ENCODE measurements at regions not wholly inside any gene's neighbourhood (a gene's known extent, or its start where the extent isn't known, plus 50 kb on each side); places are given as distances from the start of the nearest gene placed in this dataset.

DNA sequence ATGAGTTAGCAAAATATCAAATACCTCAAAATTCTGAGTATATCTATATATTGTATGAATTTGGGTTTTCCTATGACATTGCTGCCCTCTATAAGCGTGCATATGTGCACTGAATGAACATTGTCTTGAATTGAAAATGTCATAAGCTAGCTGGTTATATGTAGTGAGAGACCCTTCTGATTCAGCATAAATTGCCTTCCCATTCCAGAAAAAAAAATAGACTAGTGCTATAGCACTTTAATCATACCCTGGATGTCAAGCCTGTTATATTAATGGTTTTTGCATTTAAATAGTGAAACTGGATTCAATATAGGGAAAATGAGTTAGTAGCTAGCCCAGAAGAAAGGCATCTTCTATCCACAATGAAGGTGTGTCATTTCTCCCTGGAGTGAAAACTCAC lies 265.1 kb downstream of the TUSC7 start:
- Histone ChIP-seq H4K20me1 (replicated peaks; ENCODE audit: insufficient read depth) (no peaks in the 10 kb centered on the region), H3K27ac (ENCODE audit: low read depth) (no peak overlapping the region), H3K4me3 (no peak overlapping the region), H3F3A (replicated peaks; ENCODE audit: low read depth) (no peaks in the 10 kb centered on the region), H2AFZ (no peak overlapping the region), H3K79me2 (replicated peaks; ENCODE audit: insufficient read depth) (no peaks in the 10 kb centered on the region), H3K4me1 (ENCODE audit: insufficient read depth) (peaks cover 16% of the 10 kb centered on the region), H3K9me2 (ENCODE audit: insufficient read depth) (no peaks in the 10 kb centered on the region), H3K27me3 (ENCODE audit: insufficient read depth) (no peaks in the 10 kb centered on the region), H3K36me3 (ENCODE audit: insufficient read depth) (no peaks in the 10 kb centered on the region), H3K4me2 (no peak overlapping the region)
- Mint-ChIP-seq H3K36me3 (ENCODE audit: low read depth) (no peaks in the 10 kb centered on the region), H3K9me3 (no peaks in the 10 kb centered on the region), H3K4me1 (peaks cover 15% of the 10 kb centered on the region), H3K4me3 (no peak overlapping the region), H3K27me3 (ENCODE audit: insufficient read depth, low read depth, poor library complexity) (no peaks in the 10 kb centered on the region), H3K27ac (no peak overlapping the region)
- TF ChIP-seq, protein P1, sequence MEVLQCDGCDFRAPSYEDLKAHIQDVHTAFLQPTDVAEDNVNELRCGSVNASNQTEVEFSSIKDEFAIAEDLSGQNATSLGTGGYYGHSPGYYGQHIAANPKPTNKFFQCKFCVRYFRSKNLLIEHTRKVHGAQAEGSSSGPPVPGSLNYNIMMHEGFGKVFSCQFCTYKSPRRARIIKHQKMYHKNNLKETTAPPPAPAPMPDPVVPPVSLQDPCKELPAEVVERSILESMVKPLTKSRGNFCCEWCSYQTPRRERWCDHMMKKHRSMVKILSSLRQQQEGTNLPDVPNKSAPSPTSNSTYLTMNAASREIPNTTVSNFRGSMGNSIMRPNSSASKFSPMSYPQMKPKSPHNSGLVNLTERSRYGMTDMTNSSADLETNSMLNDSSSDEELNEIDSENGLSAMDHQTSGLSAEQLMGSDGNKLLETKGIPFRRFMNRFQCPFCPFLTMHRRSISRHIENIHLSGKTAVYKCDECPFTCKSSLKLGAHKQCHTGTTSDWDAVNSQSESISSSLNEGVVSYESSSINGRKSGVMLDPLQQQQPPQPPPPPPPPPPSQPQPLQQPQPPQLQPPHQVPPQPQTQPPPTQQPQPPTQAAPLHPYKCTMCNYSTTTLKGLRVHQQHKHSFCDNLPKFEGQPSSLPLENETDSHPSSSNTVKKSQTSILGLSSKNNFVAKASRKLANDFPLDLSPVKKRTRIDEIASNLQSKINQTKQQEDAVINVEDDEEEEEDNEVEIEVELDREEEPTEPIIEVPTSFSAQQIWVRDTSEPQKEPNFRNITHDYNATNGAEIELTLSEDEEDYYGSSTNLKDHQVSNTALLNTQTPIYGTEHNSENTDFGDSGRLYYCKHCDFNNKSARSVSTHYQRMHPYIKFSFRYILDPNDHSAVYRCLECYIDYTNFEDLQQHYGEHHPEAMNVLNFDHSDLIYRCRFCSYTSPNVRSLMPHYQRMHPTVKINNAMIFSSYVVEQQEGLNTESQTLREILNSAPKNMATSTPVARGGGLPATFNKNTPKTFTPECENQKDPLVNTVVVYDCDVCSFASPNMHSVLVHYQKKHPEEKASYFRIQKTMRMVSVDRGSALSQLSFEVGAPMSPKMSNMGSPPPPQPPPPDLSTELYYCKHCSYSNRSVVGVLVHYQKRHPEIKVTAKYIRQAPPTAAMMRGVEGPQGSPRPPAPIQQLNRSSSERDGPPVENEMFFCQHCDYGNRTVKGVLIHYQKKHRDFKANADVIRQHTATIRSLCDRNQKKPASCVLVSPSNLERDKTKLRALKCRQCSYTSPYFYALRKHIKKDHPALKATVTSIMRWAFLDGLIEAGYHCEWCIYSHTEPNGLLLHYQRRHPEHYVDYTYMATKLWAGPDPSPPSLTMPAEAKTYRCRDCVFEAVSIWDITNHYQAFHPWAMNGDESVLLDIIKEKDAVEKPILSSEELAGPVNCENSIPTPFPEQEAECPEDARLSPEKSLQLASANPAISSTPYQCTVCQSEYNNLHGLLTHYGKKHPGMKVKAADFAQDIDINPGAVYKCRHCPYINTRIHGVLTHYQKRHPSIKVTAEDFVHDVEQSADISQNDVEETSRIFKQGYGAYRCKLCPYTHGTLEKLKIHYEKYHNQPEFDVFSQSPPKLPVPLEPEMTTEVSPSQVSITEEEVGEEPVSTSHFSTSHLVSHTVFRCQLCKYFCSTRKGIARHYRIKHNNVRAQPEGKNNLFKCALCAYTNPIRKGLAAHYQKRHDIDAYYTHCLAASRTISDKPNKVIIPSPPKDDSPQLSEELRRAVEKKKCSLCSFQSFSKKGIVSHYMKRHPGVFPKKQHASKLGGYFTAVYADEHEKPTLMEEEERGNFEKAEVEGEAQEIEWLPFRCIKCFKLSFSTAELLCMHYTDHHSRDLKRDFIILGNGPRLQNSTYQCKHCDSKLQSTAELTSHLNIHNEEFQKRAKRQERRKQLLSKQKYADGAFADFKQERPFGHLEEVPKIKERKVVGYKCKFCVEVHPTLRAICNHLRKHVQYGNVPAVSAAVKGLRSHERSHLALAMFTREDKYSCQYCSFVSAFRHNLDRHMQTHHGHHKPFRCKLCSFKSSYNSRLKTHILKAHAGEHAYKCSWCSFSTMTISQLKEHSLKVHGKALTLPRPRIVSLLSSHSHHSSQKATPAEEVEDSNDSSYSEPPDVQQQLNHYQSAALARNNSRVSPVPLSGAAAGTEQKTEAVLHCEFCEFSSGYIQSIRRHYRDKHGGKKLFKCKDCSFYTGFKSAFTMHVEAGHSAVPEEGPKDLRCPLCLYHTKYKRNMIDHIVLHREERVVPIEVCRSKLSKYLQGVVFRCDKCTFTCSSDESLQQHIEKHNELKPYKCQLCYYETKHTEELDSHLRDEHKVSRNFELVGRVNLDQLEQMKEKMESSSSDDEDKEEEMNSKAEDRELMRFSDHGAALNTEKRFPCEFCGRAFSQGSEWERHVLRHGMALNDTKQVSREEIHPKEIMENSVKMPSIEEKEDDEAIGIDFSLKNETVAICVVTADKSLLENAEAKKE (CRISPR knock-in tag; IDR thresholded peaks at IDR 0.05), result no peak
- DNase-seq (ENCODE audit: low spot score) (no peak), ATAC-seq (no peak)

DNA sequence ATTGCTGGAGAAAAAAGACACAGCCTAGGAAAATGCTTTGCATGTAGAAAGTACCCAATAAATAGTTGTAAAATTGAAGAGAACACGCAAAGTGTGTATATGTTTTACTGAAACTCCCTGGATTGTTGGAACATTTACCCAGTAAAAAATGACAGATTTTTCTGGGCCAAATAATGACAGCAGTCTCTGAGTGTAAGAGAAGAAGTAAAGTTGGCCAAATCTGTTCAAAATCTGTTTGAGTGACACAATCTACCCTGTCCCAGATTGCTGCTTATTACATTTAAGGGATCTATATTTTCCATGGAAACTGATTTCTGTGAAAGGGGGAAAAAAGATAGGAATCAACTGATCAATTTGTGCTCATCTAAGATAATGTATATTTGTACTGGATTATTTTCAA lies 267.9 kb downstream of the TUSC7 start:
- Histone ChIP-seq H3K4me2 (no peak overlapping the region), H3K27me3 (ENCODE audit: insufficient read depth) (no peaks in the 10 kb centered on the region), H3K79me2 (replicated peaks; ENCODE audit: insufficient read depth) (no peaks in the 10 kb centered on the region), H2AFZ (no peak overlapping the region), H3K4me3 (no peak overlapping the region), H3K27ac (ENCODE audit: low read depth) (no peak overlapping the region), H3K9me2 (ENCODE audit: insufficient read depth) (no peaks in the 10 kb centered on the region), H3K36me3 (ENCODE audit: insufficient read depth) (no peaks in the 10 kb centered on the region), H3F3A (replicated peaks; ENCODE audit: low read depth) (no peaks in the 10 kb centered on the region), H3K4me1 (ENCODE audit: insufficient read depth) (peaks cover 25% of the 10 kb centered on the region), H4K20me1 (replicated peaks; ENCODE audit: insufficient read depth) (no peaks in the 10 kb centered on the region)
- ATAC-seq (no peak), DNase-seq (ENCODE audit: low spot score) (no peak)
- Mint-ChIP-seq H3K27ac (no peak overlapping the region), H3K36me3 (ENCODE audit: low read depth) (no peaks in the 10 kb centered on the region), H3K4me3 (no peak overlapping the region), H3K4me1 (peaks cover 24% of the 10 kb centered on the region), H3K9me3 (no peaks in the 10 kb centered on the region), H3K27me3 (ENCODE audit: insufficient read depth, low read depth, poor library complexity) (no peaks in the 10 kb centered on the region)
- no peak for TF ChIP-seq STAT1 (IDR thresholded peaks at IDR 0.05; ENCODE audit: unreplicated experiment)
- no peak for TF ChIP-seq NANOG (IDR thresholded peaks at IDR 0.05; ENCODE audit: borderline replicate concordance)
- no peak for TF ChIP-seq EZH2 (IDR thresholded peaks at IDR 0.05; ENCODE audit: low read depth, unreplicated experiment)
- no peak for TF ChIP-seq ZNF331 (CRISPR knock-in tag; IDR thresholded peaks at IDR 0.05; ENCODE audit: low read depth)
- TF ChIP-seq POLR2AphosphoS5 (IDR thresholded peaks at IDR 0.05; ENCODE audit: low read depth), result no peak
- TF ChIP-seq EZH2phosphoT487 (IDR thresholded peaks at IDR 0.05; ENCODE audit: unreplicated experiment), result no peak
- TF ChIP-seq JUNB (IDR thresholded peaks at IDR 0.05; ENCODE audit: unreplicated experiment), result no peak
- TF ChIP-seq, protein P2, sequence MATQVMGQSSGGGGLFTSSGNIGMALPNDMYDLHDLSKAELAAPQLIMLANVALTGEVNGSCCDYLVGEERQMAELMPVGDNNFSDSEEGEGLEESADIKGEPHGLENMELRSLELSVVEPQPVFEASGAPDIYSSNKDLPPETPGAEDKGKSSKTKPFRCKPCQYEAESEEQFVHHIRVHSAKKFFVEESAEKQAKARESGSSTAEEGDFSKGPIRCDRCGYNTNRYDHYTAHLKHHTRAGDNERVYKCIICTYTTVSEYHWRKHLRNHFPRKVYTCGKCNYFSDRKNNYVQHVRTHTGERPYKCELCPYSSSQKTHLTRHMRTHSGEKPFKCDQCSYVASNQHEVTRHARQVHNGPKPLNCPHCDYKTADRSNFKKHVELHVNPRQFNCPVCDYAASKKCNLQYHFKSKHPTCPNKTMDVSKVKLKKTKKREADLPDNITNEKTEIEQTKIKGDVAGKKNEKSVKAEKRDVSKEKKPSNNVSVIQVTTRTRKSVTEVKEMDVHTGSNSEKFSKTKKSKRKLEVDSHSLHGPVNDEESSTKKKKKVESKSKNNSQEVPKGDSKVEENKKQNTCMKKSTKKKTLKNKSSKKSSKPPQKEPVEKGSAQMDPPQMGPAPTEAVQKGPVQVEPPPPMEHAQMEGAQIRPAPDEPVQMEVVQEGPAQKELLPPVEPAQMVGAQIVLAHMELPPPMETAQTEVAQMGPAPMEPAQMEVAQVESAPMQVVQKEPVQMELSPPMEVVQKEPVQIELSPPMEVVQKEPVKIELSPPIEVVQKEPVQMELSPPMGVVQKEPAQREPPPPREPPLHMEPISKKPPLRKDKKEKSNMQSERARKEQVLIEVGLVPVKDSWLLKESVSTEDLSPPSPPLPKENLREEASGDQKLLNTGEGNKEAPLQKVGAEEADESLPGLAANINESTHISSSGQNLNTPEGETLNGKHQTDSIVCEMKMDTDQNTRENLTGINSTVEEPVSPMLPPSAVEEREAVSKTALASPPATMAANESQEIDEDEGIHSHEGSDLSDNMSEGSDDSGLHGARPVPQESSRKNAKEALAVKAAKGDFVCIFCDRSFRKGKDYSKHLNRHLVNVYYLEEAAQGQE (IDR thresholded peaks at IDR 0.05; ENCODE audit: unreplicated experiment), result no peak
- TF ChIP-seq, protein P3, sequence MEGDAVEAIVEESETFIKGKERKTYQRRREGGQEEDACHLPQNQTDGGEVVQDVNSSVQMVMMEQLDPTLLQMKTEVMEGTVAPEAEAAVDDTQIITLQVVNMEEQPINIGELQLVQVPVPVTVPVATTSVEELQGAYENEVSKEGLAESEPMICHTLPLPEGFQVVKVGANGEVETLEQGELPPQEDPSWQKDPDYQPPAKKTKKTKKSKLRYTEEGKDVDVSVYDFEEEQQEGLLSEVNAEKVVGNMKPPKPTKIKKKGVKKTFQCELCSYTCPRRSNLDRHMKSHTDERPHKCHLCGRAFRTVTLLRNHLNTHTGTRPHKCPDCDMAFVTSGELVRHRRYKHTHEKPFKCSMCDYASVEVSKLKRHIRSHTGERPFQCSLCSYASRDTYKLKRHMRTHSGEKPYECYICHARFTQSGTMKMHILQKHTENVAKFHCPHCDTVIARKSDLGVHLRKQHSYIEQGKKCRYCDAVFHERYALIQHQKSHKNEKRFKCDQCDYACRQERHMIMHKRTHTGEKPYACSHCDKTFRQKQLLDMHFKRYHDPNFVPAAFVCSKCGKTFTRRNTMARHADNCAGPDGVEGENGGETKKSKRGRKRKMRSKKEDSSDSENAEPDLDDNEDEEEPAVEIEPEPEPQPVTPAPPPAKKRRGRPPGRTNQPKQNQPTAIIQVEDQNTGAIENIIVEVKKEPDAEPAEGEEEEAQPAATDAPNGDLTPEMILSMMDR (conservative IDR thresholded peaks at IDR 0.05; ENCODE audit: low read depth in 2 of 2), result no peak
- no peak for TF ChIP-seq CREB1 (CRISPR knock-in tag; IDR thresholded peaks at IDR 0.05; ENCODE audit: low read depth)
- no peak for TF ChIP-seq ZNF114 (CRISPR knock-in tag; IDR thresholded peaks at IDR 0.05)

Measured in GM23338 (cell line).